ENCODE measurements at regions not wholly inside any gene's neighbourhood (a gene's known extent, or its start where the extent isn't known, plus 50 kb on each side); places are given as distances from the start of the nearest gene placed in this dataset.
"Not testable (repeated sequence)": the region's sequence is repeated elsewhere in the genome, so short reads cannot be mapped to it uniquely, and the experiment has no call there.

- no peak for DNase-seq
Measured at GRCh38 chr1:219066098-219066497, 107.6 kb upstream of the LYPLAL1 start.

GRCh38 chr1:219066631-219067349 is 106.9 kb upstream of the LYPLAL1 start:
- DNase-seq: no peak

- no peak for DNase-seq
Measured at GRCh38 chr1:219067350-219067712, 106.3 kb upstream of the LYPLAL1 start.

GRCh38 chr1:219070395-219070794 is 103.3 kb upstream of the LYPLAL1 start:
- not testable (repeated sequence) for DNase-seq

GRCh38 chr1:219071209-219071608 is 102.5 kb upstream of the LYPLAL1 start:
- no peak for DNase-seq

GRCh38 chr1:219072329-219072728 is 101.3 kb upstream of the LYPLAL1 start:
- DNase-seq: no peak

GRCh38 chr1:219074084-219074728 is 99.5 kb upstream of the LYPLAL1 start:
- DNase-seq: no peak

- no peak for DNase-seq
Measured at GRCh38 chr1:219075121-219075879, 98.4 kb upstream of the LYPLAL1 start.

GRCh38 chr1:219076326-219076937 is 97.2 kb upstream of the LYPLAL1 start:
- no peak for DNase-seq

GRCh38 chr1:219077767-219078166 is 95.9 kb upstream of the LYPLAL1 start:
- DNase-seq: not testable (repeated sequence)

GRCh38 chr1:219081943-219082925 is 91.4 kb upstream of the LYPLAL1 start:
- DNase-seq: no peak

- no peak for DNase-seq
Measured at GRCh38 chr1:219083631-219084030, 90.0 kb upstream of the LYPLAL1 start.

- no peak for DNase-seq
Measured at GRCh38 chr1:219085082-219085481, 88.6 kb upstream of the LYPLAL1 start.

- no peak for DNase-seq
Measured at GRCh38 chr1:219085988-219086387, 87.7 kb upstream of the LYPLAL1 start.

GRCh38 chr1:219086956-219087469 is 86.7 kb upstream of the LYPLAL1 start:
- no peak for DNase-seq

- no peak for DNase-seq
Measured at GRCh38 chr1:219088778-219089557, 84.7 kb upstream of the LYPLAL1 start.

- no peak for DNase-seq
Measured at GRCh38 chr1:219090607-219091006, 83.1 kb upstream of the LYPLAL1 start.

GRCh38 chr1:219092206-219092605 is 81.5 kb upstream of the LYPLAL1 start:
- DNase-seq: no peak

GRCh38 chr1:219099307-219099706 is 74.4 kb upstream of the LYPLAL1 start:
- no peak for DNase-seq

GRCh38 chr1:219100059-219100458 is 73.6 kb upstream of the LYPLAL1 start:
- no peak for DNase-seq

- not testable (repeated sequence) for DNase-seq
Measured at GRCh38 chr1:219102466-219102865, 71.2 kb upstream of the LYPLAL1 start.

Measured in effector CD4-positive, alpha-beta T cell (primary cell).